HG03060 (cell line): ENCODE measurements at regions not wholly inside any gene's neighbourhood (a gene's known extent, or its start where the extent isn't known, plus 50 kb on each side); places are given as distances from the start of the nearest gene placed in this dataset.
"Not testable (repeated sequence)": the region's sequence is repeated elsewhere in the genome, so short reads cannot be mapped to it uniquely, and the experiment has no call there.

Experiments
- ATAC-seq: cut with Tn5 transposase; IDR thresholded peaks from one replicate; pipeline ENCODE4 v1.9.1; 2021; ENCODE audit warnings: low read depth, moderate number of reproducible peaks; ENCODE audit not compliant: unreplicated experiment

DNA sequence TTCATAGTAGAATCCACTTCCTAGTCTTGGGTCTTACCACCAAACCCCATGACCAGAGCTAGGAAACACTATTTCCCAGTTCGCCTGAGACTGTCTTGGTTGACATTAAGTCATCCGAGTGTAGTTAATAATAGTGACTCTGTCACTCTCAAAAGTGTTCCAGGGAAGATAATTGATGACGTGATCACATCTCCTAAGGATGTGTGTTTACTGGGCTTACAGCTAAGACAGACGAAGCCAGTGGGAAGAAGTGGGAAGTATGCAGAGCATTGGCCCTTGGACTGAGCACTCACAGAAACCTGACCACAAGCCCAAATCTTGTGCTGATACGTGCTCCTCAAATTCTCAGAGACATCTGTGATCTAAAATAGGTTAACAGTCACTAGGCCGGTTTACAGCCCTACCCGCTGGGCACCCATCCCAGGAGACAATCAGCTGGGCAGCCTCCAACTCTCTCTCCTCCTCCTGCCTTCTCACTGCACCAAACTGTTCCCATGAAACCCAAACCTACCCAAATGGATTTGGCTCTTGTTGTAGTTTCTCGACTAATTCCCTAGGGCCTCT, 316.6 kb downstream of the TLE1 start:
- ATAC-seq: no peak

DNA sequence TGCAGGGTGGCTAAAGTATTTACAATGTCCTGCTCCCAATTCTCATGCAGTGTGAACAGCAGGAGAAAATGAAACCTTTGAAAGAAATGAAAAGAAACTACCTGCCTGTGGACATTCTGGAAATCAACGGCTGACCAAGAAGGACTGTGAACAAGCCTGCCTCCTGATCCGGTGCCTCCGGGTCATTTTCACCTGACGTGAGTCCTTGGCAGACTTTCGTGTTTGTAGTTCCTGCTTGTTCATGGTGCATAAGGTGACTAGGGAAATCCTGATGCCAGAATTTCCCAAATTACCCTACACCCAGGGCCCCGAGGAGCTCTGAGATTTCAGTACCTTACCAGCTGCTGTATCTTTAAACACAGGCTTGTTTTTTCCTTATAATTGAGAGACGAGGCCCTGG, 317.5 kb downstream of the TLE1 start:
- no peak for ATAC-seq

DNA sequence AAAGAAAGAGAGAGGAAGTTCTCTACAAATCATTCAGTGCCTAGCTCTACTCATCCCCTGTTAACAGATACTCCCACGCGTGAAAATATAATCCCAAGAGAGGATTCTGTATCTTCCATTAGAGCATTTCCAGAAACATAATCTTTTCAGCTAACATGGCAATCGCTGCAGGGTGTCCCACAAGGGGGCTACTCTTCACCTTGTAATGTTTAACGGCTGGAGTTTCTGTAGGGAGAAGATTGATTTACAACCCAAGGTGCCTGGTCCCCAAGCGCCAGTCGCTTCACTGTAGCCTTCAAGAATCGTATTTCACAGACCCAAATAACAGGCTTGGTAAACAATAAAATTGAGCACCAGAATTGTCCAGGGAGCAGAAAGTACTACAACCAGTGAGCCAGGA, 318.7 kb downstream of the TLE1 start:
- no peak for ATAC-seq

DNA sequence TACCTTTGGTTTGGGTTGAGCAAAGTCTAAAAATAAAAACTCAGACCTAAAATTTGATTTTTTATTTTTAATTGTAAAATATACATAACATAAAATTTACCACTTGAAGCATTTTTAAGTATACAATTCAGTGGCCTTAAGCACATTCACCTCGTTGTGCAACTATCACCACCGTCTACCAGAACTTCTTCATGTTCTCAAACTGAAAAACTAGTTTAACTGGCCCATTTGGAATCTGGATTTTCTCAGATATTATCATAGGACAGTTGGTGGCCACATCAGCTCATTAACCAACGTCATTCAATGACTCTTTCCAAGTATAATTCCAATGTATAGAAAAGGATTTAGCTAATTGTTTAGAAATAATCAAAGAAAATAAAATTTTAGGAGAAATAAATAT, 319.3 kb downstream of the TLE1 start:
- no peak for ATAC-seq

DNA sequence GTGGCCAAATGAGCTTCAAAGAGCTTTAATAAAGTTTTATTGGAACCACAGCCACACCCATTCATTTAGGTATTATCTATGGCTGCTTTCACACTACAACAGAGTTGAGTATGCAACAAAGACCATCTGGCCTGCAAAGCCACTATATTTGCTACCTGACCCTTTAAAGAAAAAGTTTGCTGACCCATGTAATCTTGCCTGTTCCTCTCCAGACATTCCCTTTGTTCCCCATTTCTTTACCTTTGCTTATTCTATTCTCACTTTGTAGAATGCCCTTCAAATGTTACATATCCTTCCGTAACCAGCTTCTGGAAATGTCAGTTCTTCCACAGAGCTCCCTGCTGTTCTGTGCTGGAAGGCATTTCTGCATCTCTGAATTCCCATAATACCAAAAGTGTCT, 320.2 kb downstream of the TLE1 start:
- no peak for ATAC-seq

DNA sequence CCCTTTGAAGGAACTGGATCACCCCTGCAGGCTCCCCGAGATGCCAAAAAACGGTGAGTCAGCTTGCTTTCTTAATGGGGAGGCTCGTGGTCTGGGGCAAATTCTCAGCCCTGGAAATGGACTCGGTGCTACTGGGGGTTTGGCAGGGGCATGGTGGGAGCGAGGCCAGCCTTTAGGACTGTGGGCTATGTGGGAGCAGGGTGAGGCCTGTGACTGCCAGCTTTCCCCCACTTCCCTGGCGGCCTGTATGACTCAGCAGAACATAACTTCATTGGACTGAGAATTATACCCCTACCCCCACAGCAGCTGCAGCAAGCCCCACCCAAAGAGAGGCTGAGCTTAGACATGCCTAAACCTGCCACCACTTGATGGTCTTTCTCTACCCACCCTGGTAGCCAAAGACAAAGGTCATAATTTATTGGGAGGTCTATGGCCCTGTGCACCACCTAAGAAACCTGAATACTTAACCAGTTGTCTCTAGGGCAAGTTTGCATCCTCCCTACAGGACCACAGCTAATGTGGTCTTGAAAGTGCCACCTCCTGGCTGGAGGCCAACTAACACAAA, 325.3 kb downstream of the TLE1 start:
- no peak for ATAC-seq

DNA sequence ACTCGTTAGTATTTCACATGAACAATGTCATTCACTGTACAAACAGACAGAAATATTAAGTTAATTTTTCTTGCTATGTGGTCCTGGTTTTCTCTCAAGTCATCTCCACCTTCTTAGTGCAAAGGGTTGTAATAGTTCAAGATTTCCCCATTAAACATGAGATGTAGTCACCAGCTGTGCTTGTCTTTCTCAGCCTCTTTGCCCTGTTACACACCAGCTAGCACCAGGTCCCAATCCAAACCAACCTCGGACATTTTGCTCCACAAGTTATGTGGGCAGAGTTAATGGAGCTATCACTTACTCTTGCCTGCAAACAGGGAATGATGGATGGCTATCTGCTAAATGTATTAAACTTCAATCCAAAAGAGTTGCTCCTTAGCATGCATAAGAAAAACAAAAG, 328.1 kb downstream of the TLE1 start:
- no peak for ATAC-seq

DNA sequence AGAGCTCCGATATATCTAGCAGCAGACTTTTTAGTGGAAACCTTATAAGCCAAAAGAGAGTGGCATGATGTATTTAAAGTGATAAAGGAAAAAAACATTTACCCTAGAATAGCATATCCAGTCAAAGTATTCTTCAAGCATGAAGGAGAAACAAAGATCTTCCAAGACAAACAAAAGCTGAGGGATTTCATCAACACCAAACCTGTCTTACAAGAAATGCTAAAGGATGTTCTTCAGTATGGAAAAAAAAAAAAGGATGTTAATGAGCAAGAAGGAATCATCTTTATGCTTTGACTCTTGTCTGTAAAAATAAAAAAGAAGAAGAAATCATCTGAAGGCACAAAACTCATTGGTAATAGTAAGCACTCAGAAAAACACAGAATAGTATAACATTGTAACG, 338.2 kb downstream of the TLE1 start:
- no peak for ATAC-seq

DNA sequence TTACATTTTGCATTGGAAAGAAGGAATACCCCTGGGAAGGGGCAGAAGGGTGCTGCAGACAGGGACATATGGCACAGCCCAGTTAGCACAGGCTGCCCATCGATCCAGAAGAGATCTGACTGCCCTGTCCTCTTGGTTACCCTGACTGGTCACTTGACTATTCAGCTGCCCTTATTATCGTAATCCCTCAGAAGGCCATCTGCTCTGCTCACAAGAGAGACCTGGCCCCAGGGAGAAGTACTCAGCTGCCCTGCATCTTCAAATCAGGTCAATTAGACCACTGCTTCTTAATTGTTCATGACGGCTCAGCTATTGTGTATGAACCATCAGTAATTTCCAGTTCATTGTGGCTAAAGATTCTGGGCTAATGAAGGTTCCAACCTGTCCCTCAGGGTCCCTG, 345.0 kb downstream of the TLE1 start:
- no peak for ATAC-seq

DNA sequence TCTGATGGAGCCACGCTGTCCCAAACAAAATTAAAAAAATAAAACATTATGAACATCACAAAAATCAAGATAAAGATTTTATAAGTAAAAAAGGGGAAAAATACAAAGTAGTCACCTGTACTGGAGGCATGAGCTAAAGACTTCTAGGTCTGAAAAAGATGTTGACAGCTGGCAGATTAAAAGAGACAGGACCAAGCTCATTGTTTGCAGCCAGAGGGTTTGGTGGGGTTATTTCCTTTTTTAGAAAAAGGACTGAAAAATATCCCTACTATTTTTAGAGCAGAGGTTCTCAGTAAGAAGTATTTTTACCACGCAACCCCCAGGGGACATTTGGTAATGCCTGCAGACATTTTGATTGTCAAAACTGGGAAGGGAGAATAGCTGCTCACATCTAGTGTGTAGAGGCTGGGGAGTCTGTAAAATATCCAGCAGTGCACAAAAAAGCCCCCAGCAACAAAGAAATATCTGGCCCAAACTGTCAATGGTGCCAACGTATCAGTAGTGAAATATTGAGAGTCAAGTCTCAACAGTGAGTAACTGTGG, 353.4 kb downstream of the TLE1 start:
- ATAC-seq: no peak

DNA sequence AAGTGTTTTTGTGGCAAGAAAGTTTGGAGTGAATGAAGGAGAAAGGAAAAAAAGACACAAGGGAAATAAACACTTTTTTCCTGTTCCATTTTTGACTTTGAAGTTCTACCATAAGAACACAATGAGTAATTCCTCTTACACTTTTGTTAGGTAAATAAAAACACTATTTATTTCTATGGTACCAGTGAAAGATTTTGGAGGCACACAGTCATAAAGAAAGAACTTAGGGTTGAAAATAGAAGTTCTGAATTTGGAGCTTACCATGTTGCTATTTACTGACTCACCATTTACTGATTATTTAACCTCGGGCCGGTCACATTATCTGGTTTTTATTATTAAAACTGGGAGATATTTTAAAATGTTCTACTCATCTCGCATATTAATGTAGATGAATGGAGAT, 367.8 kb downstream of the TLE1 start:
- no peak for ATAC-seq

DNA sequence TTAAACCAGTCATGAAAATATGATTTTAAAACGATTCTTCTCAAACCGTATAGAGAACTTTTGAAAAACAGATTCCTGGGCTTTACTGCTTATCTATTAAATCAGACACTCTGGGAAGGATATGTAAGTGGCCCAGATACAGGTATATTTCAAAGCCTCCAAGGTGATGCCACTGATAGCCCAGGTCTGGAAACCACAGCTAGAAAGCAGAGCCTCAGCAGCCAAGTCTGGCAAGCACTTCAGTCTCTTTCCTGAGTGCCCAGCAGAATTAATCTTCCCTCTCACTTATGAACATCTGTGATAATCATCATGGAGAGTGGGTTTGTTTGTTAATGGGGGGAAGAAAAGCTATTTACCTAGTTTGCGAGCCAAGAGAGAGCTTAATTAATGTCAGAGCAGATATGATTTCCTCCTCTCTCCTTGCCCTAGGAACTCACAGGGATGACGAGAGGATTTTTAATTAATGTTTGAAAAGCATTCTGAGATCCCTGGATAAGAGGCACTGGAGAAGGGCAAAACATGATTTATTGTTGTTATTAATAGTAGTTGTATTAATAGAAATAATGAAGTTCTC, 368.4 kb downstream of the TLE1 start:
- no peak for ATAC-seq

DNA sequence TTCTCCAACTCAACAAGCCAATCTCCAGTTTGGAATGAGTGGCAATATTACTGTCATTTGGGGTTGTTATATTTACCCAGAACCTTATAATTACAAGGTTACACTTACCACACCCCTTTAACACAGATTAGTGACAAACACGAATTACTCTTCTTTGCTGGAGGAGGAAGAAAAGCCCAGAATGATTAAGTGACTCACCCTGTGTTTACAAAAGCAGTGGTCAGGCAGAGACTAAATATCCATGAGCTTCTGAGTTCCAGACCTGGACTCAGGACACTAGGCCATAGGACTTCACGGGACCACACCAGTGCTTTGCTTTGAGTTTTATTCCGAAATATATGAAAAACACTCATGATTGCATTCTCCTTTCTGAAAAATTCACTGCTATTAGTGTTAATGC, 370.8 kb downstream of the TLE1 start:
- ATAC-seq: no peak

DNA sequence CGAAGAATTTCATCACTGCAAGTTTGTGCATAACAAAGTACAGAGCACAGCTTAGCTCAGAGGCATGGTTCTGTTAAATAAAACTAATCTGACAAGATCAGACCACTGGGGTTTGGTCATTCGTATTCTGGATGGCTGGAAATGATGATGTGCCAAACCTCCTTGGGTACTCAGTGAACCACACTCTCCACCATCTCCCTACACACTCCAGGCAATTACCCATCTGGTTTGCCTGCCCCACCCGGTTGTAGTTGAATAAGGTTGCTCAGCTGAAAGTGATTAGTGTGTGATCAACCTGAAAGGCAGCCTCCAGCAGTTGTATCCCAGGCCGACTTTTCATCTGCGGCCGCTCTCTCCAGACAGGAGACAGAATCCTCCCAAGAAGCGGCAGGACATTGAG, 371.4 kb downstream of the TLE1 start:
- ATAC-seq: no peak

DNA sequence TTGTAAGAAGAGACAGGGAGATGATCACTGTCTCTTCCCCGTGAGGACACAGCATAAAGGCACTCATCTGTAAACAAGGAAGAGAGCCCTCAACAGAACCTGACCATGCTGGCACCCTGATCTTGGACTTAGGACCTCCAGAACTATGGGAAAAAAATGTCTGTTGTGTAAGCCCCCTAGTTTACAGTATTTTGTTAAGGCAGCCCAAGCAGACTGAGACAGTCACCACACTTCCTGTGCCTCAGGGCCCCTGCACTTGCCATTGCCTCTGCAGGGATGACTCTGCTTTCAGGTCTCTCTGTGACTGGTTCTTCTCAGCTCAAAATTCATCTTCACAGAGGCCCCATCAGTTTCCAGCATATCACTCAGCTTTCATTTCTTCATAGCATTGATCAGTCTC, 372.1 kb downstream of the TLE1 start:
- no peak for ATAC-seq

DNA sequence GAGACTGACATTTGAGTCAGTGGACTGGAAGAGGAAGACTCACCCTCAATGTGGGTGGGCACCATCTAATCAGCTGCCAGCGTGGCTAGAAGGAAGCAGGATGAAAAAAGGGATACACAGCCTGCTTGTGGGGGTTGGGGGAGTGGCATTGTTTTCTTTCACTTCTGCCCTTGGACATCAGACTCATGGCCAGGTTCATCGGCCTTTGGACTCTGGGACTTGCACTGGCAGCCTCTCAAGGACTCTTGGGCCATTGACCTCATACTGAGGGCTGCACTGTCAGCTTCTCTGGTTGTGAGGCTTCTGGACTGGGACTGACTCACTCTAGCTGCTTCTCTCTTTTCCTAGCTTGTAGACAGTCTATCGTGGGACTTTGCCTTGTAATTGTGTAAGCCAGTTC, 374.9 kb downstream of the TLE1 start:
- ATAC-seq: no peak

DNA sequence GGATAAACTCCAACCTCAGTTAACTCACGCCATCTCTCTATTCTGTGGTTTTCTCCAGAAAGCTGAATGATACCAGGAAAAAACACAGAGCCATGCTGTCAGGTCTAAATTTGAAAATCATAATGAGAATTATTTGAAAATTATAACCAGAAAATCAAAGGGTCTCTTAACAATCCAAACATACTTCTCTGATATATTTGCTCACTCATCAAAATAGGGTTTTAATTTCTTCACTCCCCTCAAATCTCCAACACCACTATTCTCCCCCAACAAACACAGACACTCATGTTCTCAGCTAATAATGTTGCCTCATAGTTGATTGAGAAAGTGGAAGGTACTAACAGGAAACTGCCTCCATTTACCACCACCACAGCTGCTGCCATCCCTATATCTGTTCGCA, 375.5 kb downstream of the TLE1 start:
- no peak for ATAC-seq

DNA sequence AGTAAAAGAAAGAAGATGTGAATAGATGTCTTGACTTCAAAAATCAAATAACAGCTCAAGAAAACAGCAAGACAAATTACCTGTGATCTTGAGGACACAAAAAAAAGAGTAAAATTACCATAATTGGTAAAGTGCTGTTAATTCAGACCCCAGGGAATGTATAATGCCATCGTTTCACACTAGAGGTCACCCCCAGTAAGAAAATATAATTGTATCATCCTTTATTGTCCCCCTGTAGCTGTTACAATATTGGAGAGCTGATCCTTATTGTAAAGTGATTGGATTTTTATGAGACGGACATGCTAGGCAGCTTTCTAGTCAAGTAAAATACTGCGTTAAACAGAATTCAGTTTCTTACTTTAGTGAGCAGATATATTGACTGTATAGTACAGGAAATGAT, 377.0 kb downstream of the TLE1 start:
- no peak for ATAC-seq

DNA sequence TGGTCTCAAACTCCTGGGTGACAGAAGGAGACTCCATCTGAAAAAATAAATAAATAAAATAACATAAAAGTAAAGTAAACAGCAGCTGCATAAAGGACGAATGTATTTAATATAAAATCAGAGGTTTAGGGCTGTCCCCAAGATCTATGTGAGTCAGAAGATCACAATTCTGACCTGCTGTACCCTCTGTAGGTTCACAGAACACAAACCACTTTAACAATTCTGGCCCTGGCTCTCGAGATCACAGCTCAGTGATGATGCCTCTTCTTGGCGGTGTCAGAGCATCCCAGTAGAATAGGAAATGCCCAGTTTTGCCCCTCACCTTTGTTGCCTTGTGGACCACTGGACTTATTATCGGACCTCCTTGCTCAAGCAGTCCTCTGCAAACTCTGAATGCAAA, 380.9 kb downstream of the TLE1 start:
- ATAC-seq: no peak

DNA sequence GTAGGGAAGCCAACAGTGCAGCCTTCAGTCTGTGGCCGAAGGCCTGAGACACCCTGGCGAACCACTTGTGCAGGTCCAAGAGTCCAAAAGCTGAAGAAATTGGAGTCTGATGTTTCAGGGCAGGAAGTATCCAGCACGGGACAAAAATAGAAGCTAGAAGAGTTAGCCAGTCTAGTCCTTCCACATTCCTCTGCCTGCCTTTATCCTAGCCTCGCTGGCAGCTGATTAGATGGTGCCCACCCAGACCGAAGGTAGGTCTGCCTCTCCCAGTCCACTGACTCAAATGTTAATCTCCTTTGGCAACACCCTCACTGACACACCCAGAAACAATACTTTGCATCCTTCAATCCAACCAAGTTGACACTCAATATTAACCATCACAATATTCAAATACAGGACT, 381.6 kb downstream of the TLE1 start:
- ATAC-seq: not testable (repeated sequence)

DNA sequence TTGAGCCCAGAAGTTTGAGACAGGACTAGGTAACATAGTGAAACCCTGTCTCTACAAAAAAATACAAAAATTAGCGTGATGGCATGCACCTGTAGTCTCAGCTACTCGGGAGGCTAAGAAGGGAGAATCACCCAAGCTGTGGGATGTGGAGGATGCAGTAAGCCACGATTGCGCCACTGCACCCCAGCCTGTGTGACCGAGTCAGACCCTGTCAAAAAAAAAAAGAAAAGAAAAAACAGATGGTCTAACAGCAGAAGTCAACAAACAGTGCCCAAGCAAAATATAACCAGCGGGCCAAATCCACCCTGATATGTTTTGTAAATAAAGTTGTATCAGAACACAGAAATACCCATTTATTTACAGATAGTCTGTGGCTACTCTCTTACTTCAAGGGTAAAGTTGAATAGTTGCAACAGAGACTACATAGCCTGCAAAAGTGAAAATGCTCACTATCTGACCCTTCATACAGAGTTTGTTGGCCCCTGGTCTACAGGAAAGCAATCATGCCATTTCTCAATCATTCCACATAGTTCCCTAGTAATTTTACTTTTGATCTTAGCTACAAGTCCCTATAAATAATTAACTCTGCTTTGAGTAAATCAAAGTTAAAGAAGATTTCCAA, 383.7 kb downstream of the TLE1 start:
- ATAC-seq: no peak

DNA sequence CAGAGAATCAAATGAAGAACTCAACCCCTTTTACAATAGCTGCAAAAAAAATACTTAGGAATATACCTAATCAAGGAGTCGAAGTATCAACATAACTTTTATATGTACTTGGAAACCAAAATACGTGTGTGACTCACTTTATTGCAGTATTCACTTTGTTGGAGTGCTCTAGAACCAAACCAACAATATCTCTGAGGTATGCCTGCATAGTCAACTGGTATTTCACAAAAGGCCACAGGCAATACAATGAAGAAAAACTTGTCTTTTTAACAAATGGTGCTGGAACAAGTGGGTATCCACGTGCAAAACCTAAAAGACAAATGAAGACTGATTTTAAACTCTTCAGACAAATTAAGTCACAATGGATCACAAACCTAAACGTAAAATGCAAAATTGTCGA, 385.7 kb downstream of the TLE1 start:
- no peak for ATAC-seq
